IMR-90 (cell line): ENCODE measurements at regions not wholly inside any gene's neighbourhood (a gene's known extent, or its start where the extent isn't known, plus 50 kb on each side); places are given as distances from the start of the nearest gene placed in this dataset.

ENCODE experiments used
- ATAC-seq: fragments of 200-7000 bp; cut with Tn5 transposase; 2 replicates; pipeline ENCODE4 v1.9.1; 2020; ENCODE audit warnings: low read depth, mild to moderate bottlenecking, moderate library complexity
- BruUV-seq: library from RNA; stranded (reverse); fragments of 400-500 nt; replicated peaks from 2 replicates; lab custom pipeline; 2021; lab: Mats Ljungman, UMichigan
- CTCF ChIA-PET: fragments of 300-600 bp; formaldehyde crosslinking; extraction: SDS; loops from one replicate; lab custom pipeline; 2021; ENCODE audit warnings: antibody characterized with exemption; lab: Yijun Ruan, JAX
- POLR2A ChIA-PET: fragments of 300-600 bp; sonication (Branson Sonifier 250); formaldehyde crosslinking; loops from one replicate; lab custom pipeline; 2022; ENCODE audit warnings: antibody characterized with exemption; ENCODE audit not compliant: unreplicated experiment; lab: Charles Lee
- DNase-seq: peaks from one replicate; pipeline ENCODE4 v3.0.0; 2013
- H2AFZ ChIP-seq: replicated peaks from 2 replicates; pipeline ENCODE3; 2013; ENCODE audit warnings: low read length, mild to moderate bottlenecking; ENCODE audit not compliant: poor library complexity
- H2AK5ac ChIP-seq: 2 replicates; pipeline ENCODE4 v1.6.1; 2013; ENCODE audit warnings: low read depth, low read length, inconsistent platforms
- H2AK9ac ChIP-seq: replicated peaks from 2 replicates; pipeline ENCODE3; 2013; ENCODE audit warnings: mild to moderate bottlenecking, low read depth, low read length, moderate library complexity; ENCODE audit not compliant: poor library complexity
- H2BK120ac ChIP-seq: 2 replicates; pipeline ENCODE4 v1.6.1; 2013; ENCODE audit warnings: low read depth, low read length, inconsistent platforms
- H2BK15ac ChIP-seq: 3 replicates; pipeline ENCODE4 v1.6.1; 2013; ENCODE audit warnings: low read depth, low read length, inconsistent platforms
- H2BK20ac ChIP-seq: 2 replicates; pipeline ENCODE4 v1.6.1; 2013; ENCODE audit warnings: low read depth, mild to moderate bottlenecking, inconsistent platforms, low read length, moderate library complexity
- H2BK5ac ChIP-seq: 2 replicates; pipeline ENCODE4 v1.6.1; 2013; ENCODE audit warnings: mild to moderate bottlenecking, low read depth, low read length, inconsistent platforms; ENCODE audit not compliant: poor library complexity, severe bottlenecking
- H3K14ac ChIP-seq: replicated peaks from 2 replicates; pipeline ENCODE4 v1.6.1; 2013; ENCODE audit warnings: low read depth, low read length, inconsistent platforms
- H3K18ac ChIP-seq: 2 replicates; pipeline ENCODE4 v1.6.1; 2013; ENCODE audit warnings: low read depth, low read length, control low read depth
- H3K23ac ChIP-seq: 2 replicates; pipeline ENCODE4 v1.6.1; 2013; ENCODE audit warnings: low read depth, low read length, inconsistent platforms
- H3K27ac ChIP-seq: 2 replicates; pipeline ENCODE4 v1.5.1; 2013; ENCODE audit warnings: mild to moderate bottlenecking, control low read depth, low read length; ENCODE audit not compliant: insufficient read depth
- H3K27me3 ChIP-seq: 2 replicates; pipeline ENCODE4 v1.6.1; 2013; ENCODE audit warnings: low read length; ENCODE audit not compliant: control insufficient read depth, insufficient read depth
- H3K36me3 ChIP-seq: 2 replicates; pipeline ENCODE4 v1.6.1; 2013; ENCODE audit warnings: low read length, mixed read lengths; ENCODE audit not compliant: control insufficient read depth, insufficient read depth
- H3K4ac ChIP-seq: 2 replicates; pipeline ENCODE4 v1.6.1; 2013; ENCODE audit warnings: low read depth, low read length, inconsistent platforms
- H3K4me1 ChIP-seq: 2 replicates; pipeline ENCODE4 v1.6.1; 2013; ENCODE audit warnings: low read length, mixed read lengths; ENCODE audit not compliant: control insufficient read depth, insufficient read depth
- H3K4me2 ChIP-seq: 2 replicates; pipeline ENCODE4 v1.6.1; 2013; ENCODE audit warnings: low read depth, mild to moderate bottlenecking, control low read depth, low read length, moderate library complexity
- H3K4me3 ChIP-seq: 2 replicates; pipeline ENCODE4 v1.5.1; 2013; ENCODE audit warnings: low read depth, mild to moderate bottlenecking, control low read depth, low read length, moderate library complexity; ENCODE audit not compliant: insufficient read depth
- H3K56ac ChIP-seq: 2 replicates; pipeline ENCODE4 v1.6.1; 2013; ENCODE audit warnings: low read length, inconsistent platforms; ENCODE audit not compliant: insufficient read depth; ENCODE audit errors: extremely low read depth
- H3K79me1 ChIP-seq, 2 experiments: 2 replicates each; pipeline ENCODE4 v1.6.1; 2013; ENCODE audit warnings: low read length in 2 of 2, inconsistent platforms in 1 of 2, low read depth in 1 of 2
- H3K9ac ChIP-seq: 2 replicates; pipeline ENCODE4 v1.6.1; 2013; ENCODE audit warnings: low read depth, low read length, control low read depth
- H3K9me1 ChIP-seq: 2 replicates; pipeline ENCODE4 v1.6.1; 2013; ENCODE audit warnings: low read length, inconsistent platforms; ENCODE audit not compliant: insufficient read depth
- H3K9me3 ChIP-seq: 2 replicates; pipeline ENCODE4 v1.6.1; 2013; ENCODE audit warnings: low read length; ENCODE audit not compliant: control insufficient read depth, insufficient read depth
- H4K20me1 ChIP-seq: 2 replicates; pipeline ENCODE4 v1.6.1; 2013; ENCODE audit warnings: low read length, inconsistent platforms; ENCODE audit not compliant: insufficient read depth
- H4K5ac ChIP-seq: 2 replicates; pipeline ENCODE4 v1.6.1; 2013; ENCODE audit warnings: mild to moderate bottlenecking, low read depth, low read length, control low read depth
- H4K8ac ChIP-seq, 2 experiments: 2 replicates each; pipeline ENCODE4 v1.6.1; 2013; ENCODE audit warnings: low read depth in 2 of 2, low read length in 2 of 2, control low read depth in 1 of 2, inconsistent platforms in 1 of 2
- H4K91ac ChIP-seq: 2 replicates; pipeline ENCODE4 v1.6.1; 2013; ENCODE audit warnings: low read depth, low read length, inconsistent platforms; ENCODE audit not compliant: insufficient read depth
- CEBPB ChIP-seq: IDR thresholded peaks from 2 replicates; pipeline ENCODE4 v1.6.1; 2012; ENCODE audit warnings: low read depth, low read length, improper control_type of control experiment
- CHD1 ChIP-seq: IDR thresholded peaks from 2 replicates; pipeline ENCODE4 v1.6.1; 2012; ENCODE audit warnings: low read depth, low read length, improper control_type of control experiment
- FOS ChIP-seq: fragments of 150-350 bp; IDR thresholded peaks from 2 replicates; pipeline ENCODE4 v1.6.1; 2016; ENCODE audit warnings: low read depth, low read length
- POLR2A ChIP-seq: IDR thresholded peaks from 2 replicates; pipeline ENCODE4 v1.6.1; 2012; ENCODE audit warnings: mild to moderate bottlenecking, low read depth, low read length
- WGBS, 2 experiments: methylation state at CpG; one replicate each; pipeline versions ENCODE4 v1.1.5 to v1.1.7; 2013; ENCODE audit warnings: missing lambda C conversion rate in 2 of 2; ENCODE audit not compliant: insufficient read length in 1 of 2; ENCODE audit errors: extremely low coverage in 2 of 2; 5-methylcytosine and 5-hydroxymethylcytosine counted together
- dilution Hi-C: fragments of 300-500 bp; cut with HindIII; formaldehyde crosslinking; loops from one replicate; pipeline ENCODE4 v1.14.3; 2018; ENCODE audit warnings: low sequenced_read_pairs; ENCODE audit not compliant: unreplicated experiment
- in situ Hi-C: fragments of 300-500 bp; cut with MboI; formaldehyde crosslinking; loops from 3 replicates; pipeline ENCODE4 v1.14.3; 2019; ENCODE audit warnings: low sequenced_read_pairs, inconsistent platforms, mixed read lengths
- intact Hi-C: fragments of 100-400 bp; cut with micrococcal nuclease; formaldehyde crosslinking; loops from 2 replicates; pipeline ENCODE4 v1.10.0; 2022

DNA sequence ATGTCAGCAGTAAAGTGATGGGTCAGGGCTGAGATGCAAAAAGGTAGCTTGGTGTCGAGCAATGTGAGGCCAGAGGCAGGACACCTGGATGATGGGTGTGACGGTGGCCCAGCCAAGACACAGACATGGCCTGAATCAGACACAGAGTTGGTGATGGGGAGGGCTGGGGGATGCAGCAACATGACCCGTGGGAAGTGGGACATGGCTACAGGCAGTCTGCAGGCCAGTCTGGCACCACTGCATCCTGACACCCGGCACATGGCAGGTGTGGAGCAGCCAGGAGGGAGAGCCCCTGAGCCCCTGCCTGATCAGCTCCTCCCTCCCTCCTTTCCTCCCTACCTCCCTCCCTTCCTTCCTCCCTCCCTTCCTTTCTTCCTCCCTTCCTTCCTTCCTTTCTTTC lies 114.8 kb upstream of the WDR11 start:
- 25% methylated on average over 1 of the region's 4 CpGs; no CpG with 5 or more reads in 1 of the 2 experiments for WGBS, 2 experiments
- H4K91ac ChIP-seq: no peak overlapping the region
- H2BK20ac ChIP-seq: no peak overlapping the region
- intact Hi-C loops (loop anchor here (10.0 kb wide), 1 partner anchor 982 kb away; no protein-coding TSS in a partner anchor), dilution Hi-C loops (no loop called here), in situ Hi-C loops (no loop called here)
- H3K4me3 ChIP-seq: no peak overlapping the region
- no peak overlapping the region for H2AK5ac ChIP-seq
- no peaks in the 10 kb centered on the region for H3K4me1 ChIP-seq
- BruUV-seq: no TSS peak
- no peak overlapping the region for H2BK5ac ChIP-seq
- H4K8ac ChIP-seq: no peak overlapping the region
- TF ChIP-seq CHD1 (no peak), FOS (no peak), POLR2A (no peak), CEBPB (no peak)
- no peak overlapping the region for H3K18ac ChIP-seq
- no peak overlapping the region for H3K4me2 ChIP-seq
- H3K27ac ChIP-seq: no peak overlapping the region
- H3K36me3 ChIP-seq: no peaks in the 10 kb centered on the region
- ATAC-seq: no peak
- no peak overlapping the region for H2BK120ac ChIP-seq
- no peaks in the 10 kb centered on the region for H3K27me3 ChIP-seq
- no peaks in the 10 kb centered on the region for H3K79me1 ChIP-seq
- no peaks in the 10 kb centered on the region for H3K9me1 ChIP-seq
- H2AK9ac ChIP-seq: no peak overlapping the region
- no peaks in the 10 kb centered on the region for H4K20me1 ChIP-seq
- H3K9ac ChIP-seq: no peak overlapping the region
- no peak overlapping the region for H3K56ac ChIP-seq
- H3K9me3 ChIP-seq: no peaks in the 10 kb centered on the region
- no peak for DNase-seq
- no peak overlapping the region for H2AFZ ChIP-seq
- H3K23ac ChIP-seq: no peak overlapping the region
- ChIA-PET POLR2A (no interaction called here), CTCF (no interaction called here)
- H3K4ac ChIP-seq: no peak overlapping the region
- no peak overlapping the region for H3K14ac ChIP-seq
- H2BK15ac ChIP-seq: no peak overlapping the region
- H4K5ac ChIP-seq: no peak overlapping the region
